ENCODE measurements at regions not wholly inside any gene's neighbourhood (a gene's known extent, or its start where the extent isn't known, plus 50 kb on each side); places are given as distances from the start of the nearest gene placed in this dataset.

GRCh38 chr2:136411946-136412345 lies 294.0 kb upstream of the CXCR4 start:
- TF ChIP-seq CTCF (IDR thresholded peaks at IDR 0.05) (no peak), MAX (IDR thresholded peaks at IDR 0.05) (no peak), POLR2A (IDR thresholded peaks at IDR 0.05; ENCODE audit: low read length) (no peak)

Data from A549 (cell line).